T-helper 2 cell (primary cell): ENCODE measurements at regions not wholly inside any gene's neighbourhood (a gene's known extent, or its start where the extent isn't known, plus 50 kb on each side); places are given as distances from the start of the nearest gene placed in this dataset.

Experiments used
- DNase-seq, 5 experiments: peaks; one replicate each; pipeline versions ENCODE4 v3.0.0 to v3.0.0-alpha.2; 2012 to 2022

DNA sequence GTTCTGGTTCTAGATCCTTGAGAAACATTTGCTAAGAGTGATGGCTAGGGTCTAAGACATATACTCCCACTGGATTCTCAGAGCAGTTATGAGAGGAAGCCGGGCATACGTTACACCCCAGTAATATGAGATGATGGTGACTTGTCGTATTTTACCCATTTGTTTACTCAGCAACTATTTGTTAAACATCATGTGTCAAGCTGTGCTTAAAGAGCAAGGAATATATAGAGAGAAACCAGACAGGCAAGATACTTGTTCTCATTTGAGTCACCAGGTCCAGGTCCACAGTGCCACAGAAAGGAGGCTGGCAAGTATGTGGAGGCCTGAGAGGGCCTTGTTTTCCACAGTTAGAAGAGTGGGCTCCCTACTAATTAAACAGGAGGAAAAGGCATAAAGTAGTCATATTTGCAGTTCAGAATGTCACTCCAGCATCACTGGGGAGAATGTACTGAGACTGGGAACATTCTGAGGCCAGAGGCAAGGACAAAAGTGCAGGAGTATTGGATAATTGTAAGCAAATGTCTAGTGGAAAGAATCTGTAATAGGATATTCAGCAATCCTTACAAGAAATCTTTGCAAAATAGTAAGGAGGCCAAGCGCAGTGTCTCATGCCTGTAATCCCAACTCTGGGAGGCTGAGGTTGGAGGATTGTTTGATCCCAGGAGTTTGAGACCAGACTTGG lies 142.2 kb downstream of the IRS2 start:
- DNase-seq: no peak

DNA sequence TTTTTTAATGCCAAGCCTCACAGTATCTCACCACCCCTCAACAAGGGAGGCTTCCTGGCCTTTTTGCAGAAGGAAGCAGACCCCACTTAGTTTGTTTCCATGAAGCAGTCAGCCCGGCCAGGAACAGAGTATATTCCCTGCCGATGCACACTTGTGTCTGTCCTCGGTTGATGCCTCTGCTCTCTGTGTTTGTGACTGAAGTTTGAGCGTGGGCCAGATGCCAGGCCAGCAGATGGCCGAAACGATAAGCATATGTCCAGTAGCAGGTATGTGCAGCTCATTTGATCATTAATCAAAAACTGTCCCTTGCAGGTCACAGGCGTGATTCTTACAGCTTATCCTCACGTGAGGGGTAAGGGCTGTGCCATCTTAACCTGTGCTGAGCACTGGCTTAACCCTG lies 144.0 kb downstream of the IRS2 start:
- DNase-seq: no peak

DNA sequence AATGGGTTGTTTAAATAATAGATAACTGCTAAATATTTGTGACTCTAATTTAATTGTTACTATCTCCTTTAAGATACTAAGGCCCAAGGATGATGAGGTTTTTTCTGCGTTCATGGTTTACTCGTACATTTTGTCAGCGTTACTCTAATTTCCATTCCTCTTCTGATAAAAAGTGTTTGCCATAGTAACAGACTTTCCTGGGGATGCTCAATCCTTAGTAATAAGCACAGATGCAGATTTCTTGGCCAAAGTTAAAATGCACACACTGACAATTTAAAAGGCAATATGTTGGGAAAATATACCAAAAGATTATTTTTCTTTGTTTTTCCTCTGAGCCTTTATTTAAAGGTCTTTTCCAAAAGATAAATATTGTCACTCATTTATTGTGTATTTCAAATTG lies 149.6 kb downstream of the IRS2 start:
- no peak for DNase-seq

DNA sequence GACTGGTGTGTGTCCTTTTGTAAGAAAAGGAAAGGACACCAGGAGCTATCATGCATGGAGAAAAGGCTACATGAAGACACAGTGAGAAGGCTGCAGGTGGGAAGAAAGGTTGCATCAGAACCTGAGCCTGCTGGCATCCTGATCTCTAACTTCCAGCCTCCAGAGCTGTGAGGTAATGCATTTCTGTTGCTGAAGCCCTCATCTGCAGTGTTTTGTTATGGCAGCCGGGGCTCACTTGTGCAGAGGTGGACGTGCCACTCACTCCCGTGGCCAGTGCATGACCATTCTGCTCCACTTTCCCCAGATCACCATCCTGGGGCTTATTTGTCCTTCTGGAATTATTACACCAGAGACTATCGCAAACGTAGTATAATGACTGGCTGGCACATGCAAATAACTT lies 155.3 kb downstream of the IRS2 start:
- DNase-seq: no peak

DNA sequence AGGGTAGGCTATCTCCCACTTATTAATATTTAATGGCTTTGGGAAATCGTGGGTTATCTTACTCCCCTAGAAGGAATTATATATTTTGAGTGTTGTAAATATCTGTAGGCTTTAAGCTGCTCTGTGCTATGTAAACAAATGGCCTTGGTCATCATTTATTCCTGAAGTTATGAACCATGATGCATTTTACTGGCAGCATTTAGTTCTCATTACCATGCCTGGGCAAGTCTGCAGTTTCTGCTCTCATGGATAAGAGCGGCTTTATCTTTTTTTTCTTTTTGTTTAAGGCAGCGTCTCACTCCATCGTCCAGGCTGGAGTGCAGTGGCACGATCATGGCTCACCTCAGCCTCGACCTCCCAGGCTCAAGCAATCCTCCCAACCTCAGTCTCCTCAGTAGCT lies 156.1 kb downstream of the IRS2 start:
- no peak for DNase-seq

DNA sequence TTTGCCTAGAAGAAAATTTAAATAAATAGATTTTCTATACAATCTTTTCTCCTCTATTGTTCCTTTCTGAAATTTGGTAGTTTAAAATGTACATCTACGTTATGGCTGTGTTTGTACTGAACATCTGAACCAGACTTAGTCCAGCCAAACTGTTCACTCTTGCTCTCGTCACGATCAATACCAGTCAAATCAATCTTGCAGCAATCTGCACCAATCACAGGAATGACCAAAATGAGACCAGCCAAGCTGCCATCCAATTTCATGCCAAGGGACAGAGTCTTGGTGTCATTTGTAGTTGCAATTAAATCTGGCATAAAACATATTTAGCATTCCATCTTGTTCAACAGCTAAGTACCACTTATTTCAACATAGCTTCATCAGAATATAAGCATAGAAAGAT lies 156.6 kb downstream of the IRS2 start:
- no peak for DNase-seq

DNA sequence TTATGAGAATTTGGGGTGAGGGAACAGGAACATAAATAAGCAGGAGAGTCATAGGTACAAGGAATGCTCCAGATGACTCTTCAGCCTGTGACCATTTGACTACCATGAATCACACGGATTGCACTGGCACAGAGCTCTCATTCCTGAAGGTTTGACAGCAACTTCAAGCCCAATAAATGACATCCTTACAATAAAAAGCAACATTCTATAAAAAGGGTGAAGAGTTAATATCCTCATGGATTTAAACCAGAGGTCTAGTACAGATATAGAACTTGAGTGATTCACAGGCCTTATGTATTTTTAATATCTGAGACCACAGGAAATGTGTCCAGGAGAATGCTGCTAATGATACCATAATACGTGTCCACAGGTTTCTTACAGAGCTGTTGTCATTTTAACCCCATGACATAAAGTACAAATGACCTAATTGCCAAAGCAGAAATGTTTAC lies 158.1 kb downstream of the IRS2 start:
- no peak for DNase-seq

DNA sequence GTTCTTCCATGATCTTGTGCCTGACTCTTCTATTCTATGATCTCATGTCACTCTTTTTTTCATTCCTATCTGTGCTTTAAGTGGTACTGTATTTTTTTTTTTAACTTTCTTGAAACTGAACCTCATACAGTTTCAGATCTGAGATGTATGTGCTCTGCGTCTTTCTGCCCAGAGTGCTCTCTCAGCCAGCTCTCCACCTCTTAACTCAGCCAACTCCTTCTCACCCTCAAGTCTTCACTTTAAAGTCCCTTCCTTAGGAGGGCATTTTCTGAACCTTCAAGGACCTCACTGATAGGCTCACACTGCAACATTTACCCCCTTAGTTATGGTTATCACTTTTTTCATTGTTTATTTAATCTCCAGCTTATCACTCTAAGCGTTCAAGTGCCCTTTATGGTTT lies 158.7 kb downstream of the IRS2 start:
- no peak for DNase-seq

DNA sequence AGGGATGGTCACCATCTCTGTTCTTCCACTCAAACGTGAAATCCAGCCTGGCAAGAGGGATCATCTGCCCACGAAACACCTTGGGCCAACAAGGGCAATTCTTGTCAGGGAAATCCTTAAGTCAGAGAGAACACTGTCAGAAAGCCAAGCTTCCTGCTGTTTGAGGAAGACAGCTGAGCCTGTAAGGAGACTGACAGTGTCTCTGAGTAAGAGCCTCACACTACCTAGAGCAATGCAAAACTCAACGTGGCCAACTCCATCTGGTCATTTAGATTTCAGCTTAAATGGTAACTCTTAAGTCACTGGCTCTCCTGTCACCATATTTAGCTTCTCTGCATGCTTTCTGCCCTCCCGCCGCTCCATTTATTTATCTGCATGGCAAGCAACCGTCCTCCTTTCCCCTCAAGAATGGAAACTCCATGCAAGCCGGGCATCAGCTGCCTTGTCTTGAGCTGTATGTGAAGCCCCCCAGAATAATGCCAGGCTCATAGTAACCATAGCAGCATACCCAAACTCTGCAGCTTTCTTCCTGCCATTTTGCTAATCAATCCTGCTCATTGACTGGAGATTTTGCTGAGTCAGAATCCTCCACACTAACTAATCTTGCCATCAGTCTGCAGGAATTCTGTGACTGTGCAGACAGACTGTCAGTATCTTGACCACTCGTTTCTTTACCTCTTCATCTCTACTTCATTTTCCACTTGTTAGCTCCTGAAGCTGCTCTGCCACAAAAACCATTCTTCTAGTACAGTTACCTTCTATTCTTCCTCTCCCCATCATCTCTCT lies 159.8 kb downstream of the IRS2 start:
- no peak for DNase-seq

DNA sequence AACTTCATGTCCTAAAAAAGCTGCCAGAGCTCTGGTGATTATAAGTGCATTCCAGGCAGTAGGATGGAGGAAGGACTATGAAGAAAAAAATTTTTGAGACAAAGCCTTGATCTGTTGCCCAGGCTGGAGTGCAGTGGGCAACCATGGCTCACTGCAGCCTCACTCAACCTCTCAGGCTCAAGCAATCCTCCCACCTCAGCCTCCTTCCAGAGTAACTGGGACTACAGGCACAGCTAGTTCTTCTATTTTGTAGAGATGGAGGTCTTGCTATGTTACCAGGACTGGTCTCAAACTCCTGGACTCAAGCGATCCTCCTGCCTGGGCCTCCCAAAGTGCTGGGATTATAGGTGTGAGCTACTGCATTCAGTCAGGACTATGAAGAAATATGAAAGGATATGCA lies 161.2 kb downstream of the IRS2 start:
- no peak for DNase-seq

DNA sequence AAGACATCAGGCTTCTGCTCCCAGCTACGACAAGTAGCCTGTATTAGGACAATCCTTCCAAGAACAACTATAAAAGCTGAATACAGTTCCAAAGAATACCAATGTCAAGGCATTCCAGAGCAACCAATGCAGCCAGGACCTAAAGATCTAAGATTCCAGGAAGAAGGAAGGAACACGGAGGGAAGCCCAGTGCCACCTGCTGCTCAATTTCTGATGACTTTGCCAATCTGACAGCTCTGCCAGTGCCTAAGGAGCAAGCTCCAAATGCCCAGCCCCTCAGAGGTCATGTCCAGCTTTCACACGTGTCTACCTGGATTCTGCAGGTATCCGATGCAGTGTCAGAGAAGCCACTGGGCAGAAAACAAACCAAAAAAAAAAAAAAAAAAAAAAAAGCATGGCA lies 164.4 kb downstream of the IRS2 start:
- no peak for DNase-seq

DNA sequence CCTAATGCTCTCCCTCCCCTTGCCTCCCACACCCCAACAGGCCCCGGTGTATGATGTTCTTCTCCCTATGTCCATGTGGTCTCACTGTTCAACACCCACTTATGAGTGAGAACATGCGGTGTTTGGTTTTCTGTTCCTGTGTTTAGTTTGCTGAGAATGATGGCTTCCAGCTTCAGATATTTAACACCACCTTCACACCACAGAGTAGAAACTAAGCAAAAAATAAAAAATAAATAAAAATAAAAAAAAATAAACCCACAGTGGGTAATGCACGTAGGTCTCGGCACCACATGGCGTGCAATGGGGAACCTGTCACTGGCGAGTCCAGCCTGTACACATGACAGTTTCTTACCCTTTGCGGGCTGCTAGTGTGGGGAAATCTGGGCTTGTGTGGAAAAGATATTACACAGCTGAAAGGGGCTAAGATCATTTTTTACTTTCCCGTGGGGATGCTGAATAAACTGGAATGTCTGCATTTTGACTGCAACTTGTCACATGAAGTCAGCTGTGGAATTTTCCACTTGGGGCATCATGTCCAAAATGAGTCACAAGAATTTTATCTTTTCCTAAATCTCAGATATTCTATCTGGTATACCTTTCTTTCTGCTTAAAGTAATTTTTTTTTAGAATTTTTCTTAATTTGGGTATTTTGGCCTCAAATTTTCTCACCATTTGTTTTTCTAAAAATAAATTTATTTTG lies 170.5 kb downstream of the IRS2 start:
- no peak for DNase-seq

DNA sequence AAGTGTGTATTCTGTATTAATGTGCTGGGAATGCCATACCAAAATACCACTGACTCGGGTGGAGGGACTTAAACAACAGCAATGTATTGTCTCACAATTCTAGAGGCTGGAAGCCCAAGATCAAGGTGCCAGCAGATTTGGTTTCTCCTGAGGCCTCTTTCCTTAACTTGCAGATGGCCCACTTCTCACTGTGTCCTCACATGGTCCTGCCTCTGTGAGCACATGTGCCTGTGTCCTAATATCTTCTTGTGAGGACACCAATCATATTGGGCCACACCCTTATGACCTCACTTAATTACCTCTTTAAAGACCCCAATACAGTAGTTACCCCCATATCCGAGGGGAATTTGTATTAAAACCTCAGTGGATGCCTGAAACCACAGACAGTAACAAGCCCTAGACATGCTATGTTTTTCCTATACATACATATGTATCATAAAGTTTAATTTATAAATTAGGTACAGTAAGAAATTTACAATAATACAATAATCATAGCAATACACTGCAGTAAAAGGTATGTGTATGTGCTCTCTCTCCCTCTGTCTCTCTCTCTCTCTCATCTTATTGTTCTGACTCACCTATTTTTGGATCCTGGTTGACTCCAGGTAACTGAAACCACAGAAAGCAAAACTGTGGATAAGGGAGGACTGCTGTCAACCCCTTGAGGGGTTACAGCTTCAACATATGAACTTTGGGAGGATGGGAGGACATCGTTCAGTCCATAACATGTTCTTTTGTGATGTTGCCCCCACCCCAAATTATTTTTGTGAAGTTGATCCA lies 174.3 kb downstream of the IRS2 start:
- DNase-seq: no peak

DNA sequence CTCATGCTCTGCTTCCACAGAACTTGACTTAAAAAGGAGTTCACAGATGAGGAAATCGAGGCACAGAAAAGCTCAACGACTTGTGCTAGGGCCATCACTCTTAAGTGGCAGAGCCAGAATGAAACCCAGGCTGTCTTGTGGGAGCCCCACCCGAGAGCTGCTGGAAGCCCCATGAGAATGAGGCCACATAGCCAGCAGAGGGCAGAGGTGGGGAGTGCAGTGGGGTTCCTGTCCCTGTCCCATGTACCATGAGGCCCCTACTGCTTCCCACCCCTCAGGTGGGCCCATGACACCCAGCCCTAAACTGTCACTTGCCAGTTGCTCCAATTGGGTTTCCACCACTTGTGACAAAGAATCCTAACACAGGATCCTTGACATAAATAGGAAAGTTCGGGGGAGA lies 175.9 kb downstream of the IRS2 start:
- peak in 2 of 5 experiments; percentile 7 to 42 for DNase-seq

DNA sequence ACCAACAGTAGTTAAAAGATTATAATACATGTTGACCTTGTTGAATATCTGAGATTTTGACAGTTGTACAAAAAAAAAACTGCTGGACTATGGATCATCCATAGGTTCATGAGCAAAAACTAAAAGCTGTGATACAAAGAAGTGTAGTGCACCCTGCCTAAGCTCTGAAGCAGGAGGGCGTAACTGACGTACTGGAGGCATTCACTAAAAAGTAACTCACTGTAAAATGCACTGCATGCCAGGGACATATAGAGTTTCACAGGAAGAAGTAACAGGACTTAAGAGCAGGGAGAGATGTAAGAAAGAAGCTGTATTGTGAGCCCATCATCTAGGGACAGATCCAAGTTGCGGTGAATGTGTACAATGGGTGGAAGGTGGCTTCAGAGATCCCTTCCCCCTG lies 177.9 kb downstream of the IRS2 start:
- no peak for DNase-seq

DNA sequence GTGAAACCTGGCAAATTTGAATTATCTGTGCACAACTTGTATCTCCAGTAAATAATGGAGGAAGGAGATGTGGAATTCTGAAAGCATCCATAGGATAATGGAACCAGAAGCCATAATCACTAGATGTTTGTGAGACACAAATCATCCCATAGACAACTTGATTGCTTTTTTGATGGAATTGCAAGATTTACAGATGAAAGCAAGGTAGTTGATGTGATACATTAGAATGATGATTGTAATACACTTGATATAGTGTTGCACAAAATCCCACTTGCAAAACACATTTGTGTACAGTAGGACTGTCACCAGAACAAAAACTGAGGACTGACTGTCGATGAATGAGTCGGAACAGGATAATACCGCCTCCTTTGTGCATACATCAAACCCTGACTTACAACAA lies 178.3 kb downstream of the IRS2 start:
- DNase-seq: no peak

DNA sequence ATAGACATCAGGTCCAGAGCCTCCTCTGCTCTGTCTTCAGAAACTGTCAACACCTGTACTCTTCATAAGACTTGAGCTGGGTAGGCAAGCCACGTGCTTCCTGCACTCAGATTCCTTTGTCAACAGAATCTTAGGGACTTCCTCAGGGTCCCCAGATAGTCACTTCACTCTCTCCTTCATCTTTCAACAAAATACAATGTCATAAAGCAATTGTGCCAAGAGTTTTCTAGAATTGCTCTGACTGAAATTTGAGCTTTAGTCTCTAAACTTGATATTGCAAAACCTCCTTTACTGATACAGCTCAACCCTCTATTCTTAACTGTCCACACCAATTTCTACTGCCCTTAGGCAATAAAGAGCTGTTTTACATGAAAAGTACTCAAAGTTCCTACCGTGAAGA lies 179.9 kb downstream of the IRS2 start:
- no peak for DNase-seq

DNA sequence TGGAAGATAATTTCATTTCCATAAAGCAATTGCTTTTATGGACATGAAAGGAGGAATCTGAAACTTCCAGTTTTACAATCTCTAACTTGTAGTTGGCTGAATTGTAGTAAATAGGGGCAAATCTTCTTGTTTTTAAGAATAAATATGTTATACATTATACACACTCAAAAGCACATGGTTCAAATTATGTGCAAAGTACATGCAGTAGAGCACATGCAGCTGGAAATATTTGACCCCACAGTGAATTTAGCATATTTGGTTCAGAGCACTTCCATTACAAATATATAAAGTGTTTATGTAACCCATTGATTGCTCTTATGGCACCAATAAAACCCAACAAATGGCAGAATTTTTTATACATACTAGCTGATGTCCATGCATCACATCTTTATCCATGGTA lies 180.5 kb downstream of the IRS2 start:
- DNase-seq: no peak

DNA sequence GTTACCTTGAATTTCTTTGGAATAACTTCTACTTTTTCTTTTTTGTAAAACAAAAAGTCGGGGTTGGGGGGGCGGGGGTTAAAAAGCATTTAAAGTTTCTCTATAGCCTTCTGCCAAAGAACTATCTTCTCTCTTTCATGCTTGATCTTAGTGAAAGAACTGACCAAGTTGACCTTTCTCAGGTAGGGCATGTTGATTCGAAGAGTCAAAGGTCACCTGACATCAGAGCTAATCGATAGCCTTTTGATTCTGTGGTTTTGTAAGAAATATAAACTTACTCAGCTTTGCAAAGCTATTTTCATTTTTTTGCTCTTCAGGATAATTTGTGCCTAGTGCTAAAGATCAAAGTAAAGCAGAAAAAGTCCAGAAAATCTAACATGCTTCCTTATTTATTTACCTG lies 181.5 kb downstream of the IRS2 start:
- no peak for DNase-seq

DNA sequence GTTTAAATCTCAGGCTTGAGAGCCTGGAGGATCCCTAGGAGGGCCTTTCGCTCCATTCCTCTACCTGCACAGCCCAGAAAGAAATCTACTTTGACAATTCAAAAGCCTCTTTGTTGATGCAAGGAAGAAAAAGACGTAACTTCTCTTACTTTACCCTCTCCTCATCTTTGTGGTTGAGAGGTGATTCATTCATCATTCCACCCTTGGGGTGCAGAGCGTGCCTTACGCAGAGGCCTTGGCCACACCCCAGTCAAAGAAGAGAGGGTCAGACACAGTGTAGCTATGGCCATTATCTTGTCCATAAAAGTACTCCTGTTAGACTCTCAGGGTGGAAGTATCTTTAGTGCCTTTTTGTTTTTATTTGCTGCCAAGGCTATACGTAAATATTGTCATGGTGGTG lies 184.0 kb downstream of the IRS2 start:
- no peak for DNase-seq

DNA sequence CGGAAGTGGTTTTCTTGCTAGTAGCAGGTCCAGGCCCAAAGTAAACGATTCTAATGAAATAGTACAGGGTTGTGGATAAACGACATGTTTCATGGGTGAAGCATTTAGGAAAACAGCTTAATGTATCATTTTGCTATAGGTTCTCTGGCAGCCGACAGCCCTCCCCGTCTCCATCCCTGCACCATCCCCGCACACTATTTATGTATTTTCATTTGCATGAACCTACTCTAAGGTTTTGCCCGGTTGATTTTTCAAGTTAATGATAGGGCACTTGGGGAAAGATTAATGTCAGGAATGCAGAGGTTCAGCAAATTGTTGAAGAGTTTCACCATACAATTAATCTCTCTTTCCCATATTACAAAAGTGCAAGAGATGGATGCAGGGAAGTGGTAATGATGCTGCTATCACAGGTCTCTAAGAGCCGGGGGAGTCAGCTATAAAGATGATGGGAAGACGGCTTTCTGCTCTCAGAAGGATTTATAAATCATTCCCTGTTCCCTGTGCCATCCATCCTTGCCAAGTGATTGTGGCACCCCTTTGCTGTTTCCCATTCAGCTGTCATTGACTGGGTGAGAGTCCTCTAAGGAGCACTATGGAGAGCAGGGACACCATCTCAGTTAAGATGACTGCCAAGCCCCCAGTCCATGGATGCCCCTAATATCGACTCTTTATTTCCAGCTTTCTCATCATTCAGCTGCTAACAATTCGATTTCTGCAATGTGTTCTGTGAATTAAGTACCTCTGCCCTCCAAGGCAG lies 186.3 kb downstream of the IRS2 start:
- DNase-seq: no peak

DNA sequence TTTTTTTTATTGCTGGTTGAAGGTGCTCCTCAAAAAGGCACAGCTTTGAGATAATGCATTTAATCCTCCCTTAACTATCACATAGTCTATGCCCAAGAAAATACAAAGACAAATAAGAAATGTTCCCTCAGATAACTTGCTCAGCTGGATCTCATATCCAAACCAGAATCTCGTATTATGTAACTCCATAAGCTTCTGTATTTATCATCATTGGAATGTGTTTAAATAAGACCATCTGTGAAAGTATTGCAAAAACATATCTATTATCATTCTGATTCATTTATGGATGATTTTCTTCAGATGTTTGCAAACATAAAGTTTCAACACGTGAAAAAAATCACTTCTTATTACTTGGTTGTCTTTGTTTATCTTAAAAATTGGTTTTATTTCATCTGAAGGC lies 190.9 kb downstream of the IRS2 start:
- DNase-seq: no peak
